C4-2B (cell line): ENCODE measurements at regions not wholly inside any gene's neighbourhood (a gene's known extent, or its start where the extent isn't known, plus 50 kb on each side); places are given as distances from the start of the nearest gene placed in this dataset.
"Not testable (repeated sequence)": the region's sequence is repeated elsewhere in the genome, so short reads cannot be mapped to it uniquely, and the experiment has no call there.

Experiments
- H3K27ac ChIP-seq: fragments of 450-650 bp; 2 replicates; pipeline ENCODE4 v1.5.1; 2017
- ZFX ChIP-seq: fragments of 450-650 bp; IDR thresholded peaks from 2 replicates; pipeline ENCODE4 v1.6.1; 2017
- TF ChIP-seq, protein P1 (sequence below): fragments of 450-650 bp; conservative IDR thresholded peaks from 2 replicates; pipeline ENCODE4 v1.5.1; 2017; ENCODE audit warnings: mild to moderate bottlenecking

DNA sequence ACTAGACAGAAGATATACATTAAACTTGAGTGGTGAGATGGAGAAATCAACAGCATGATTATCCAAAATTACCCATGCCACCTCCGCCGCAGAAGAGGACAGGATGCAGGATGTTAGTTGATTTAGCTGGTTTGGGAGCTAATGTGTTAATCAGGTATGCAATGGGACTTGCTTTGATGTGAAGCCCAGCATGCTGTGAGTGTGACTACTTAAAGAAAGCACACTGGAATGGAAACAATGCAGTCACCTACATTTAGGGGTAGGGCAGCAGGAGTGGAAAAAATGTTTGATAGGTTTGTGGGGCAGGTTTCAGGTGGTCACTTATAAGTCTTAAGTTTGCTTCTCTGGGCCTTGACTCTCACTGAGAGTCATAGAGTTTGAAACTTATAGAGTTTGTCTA is 170.0 kb upstream of the DAAM1 start:
- TF ChIP-seq, protein P1, sequence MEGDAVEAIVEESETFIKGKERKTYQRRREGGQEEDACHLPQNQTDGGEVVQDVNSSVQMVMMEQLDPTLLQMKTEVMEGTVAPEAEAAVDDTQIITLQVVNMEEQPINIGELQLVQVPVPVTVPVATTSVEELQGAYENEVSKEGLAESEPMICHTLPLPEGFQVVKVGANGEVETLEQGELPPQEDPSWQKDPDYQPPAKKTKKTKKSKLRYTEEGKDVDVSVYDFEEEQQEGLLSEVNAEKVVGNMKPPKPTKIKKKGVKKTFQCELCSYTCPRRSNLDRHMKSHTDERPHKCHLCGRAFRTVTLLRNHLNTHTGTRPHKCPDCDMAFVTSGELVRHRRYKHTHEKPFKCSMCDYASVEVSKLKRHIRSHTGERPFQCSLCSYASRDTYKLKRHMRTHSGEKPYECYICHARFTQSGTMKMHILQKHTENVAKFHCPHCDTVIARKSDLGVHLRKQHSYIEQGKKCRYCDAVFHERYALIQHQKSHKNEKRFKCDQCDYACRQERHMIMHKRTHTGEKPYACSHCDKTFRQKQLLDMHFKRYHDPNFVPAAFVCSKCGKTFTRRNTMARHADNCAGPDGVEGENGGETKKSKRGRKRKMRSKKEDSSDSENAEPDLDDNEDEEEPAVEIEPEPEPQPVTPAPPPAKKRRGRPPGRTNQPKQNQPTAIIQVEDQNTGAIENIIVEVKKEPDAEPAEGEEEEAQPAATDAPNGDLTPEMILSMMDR: no peak
- TF ChIP-seq ZFX: no peak

GRCh38 chr14:59018978-59019377 is 169.5 kb upstream of the DAAM1 start:
- no peak for TF ChIP-seq ZFX
- TF ChIP-seq, protein P1: peak; percentile 30
- H3K27ac ChIP-seq: no peak overlapping the region

More for the DNA sequence above, 170.0 kb upstream of the DAAM1 start:
- H3K27ac ChIP-seq: no peak overlapping the region

DNA sequence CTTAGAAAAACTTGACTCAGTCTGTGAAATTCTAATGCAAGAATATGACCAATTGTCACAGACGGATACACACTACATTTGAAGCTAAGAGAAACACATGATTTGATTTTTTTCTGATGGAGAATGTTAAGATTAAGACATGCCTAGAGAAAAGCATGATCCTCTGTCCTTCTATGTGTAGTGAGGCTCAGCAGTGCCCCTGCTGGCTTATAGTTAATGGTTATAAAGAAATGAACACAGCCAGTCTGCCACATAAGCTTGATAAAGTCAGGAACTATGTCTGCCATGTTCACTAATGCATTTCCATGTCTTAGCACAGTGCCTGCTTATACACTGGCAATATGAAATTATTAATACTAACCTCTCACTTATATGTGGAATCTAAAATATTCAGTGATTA is 168.1 kb upstream of the DAAM1 start:
- TF ChIP-seq, protein P1: peak; percentile 72
- no peak for TF ChIP-seq ZFX
- H3K27ac ChIP-seq: no peak overlapping the region

DNA sequence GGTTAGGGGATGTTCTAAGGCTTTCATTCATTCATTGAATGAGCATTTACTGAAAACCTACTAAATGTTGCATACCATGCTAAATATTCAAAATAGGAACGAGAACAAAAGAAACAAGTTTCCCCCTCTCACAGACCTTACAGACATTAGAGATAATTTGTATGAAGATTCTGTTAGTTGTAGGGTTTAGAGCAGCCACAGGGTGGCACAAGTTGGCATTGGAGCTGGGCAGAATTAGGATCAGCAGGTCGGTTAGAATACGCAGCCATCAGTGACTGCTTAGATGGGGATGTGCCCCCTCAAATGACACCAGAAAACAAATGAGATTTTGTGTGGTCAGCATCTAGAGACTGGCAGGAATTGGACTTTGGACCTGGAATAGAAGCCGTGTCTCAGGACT is 166.3 kb upstream of the DAAM1 start:
- TF ChIP-seq ZFX: no peak
- TF ChIP-seq, protein P1: peak; percentile 70
- H3K27ac ChIP-seq: no peak overlapping the region

DNA sequence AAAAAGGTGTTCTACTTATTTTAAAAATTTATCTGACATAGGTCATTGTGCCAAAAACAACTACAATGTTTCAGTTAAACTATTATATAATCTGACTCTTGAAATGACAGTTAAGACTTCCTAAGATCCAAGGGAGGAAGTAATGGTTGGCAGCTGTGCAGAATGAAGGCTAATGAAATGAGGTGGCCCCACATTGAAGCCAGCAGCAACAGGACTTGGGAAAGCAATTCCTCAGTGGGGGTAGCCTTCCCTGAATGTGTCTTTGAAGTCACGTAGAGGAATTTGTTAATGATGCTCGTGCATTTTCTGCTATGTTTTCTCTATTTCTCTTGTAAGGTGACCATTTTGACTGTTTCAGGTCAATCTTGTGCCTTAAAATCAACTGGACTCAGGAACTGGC is 162.4 kb upstream of the DAAM1 start:
- H3K27ac ChIP-seq: no peak overlapping the region
- TF ChIP-seq ZFX: no peak
- TF ChIP-seq, protein P1: no peak

GRCh38 chr14:59026640-59027039 is 161.8 kb upstream of the DAAM1 start:
- not testable (repeated sequence) for H3K27ac ChIP-seq

- no peak overlapping the region for H3K27ac ChIP-seq
- TF ChIP-seq, protein P1: peak; percentile 97
- no peak for TF ChIP-seq ZFX
Measured at GRCh38 chr14:59028476-59029202, 159.8 kb upstream of the DAAM1 start.

- H3K27ac ChIP-seq: no peak overlapping the region
- TF ChIP-seq, protein P1: no peak
- TF ChIP-seq ZFX: no peak
Measured at GRCh38 chr14:59032826-59033225, 155.6 kb upstream of the DAAM1 start.
